Mucosa of descending colon (tissue), 3 donors: ENCODE measurements at regions not wholly inside any gene's neighbourhood (a gene's known extent, or its start where the extent isn't known, plus 50 kb on each side); places are given as distances from the start of the nearest gene placed in this dataset.

Source experiments
- ATAC-seq: fragments of 200-7000 bp; cut with Tn5 transposase; one replicate; pipeline ENCODE4 v1.9.1; 2020; ENCODE audit warnings: mild to moderate bottlenecking, moderate library complexity
- DNase-seq, 3 donors: peaks; one replicate each; pipeline ENCODE4 v3.0.0-alpha.2; 2020
- H3K36me3 ChIP-seq: fragments of 200-600 bp; one replicate; pipeline ENCODE4 v1.8.0; 2021; ENCODE audit warnings: low read depth, mild to moderate bottlenecking
- H3K4me1 ChIP-seq: fragments of 200-600 bp; one replicate; pipeline ENCODE4 v1.8.0; 2021; ENCODE audit warnings: low read depth, mild to moderate bottlenecking
- H3K4me3 ChIP-seq: fragments of 200-600 bp; one replicate; pipeline ENCODE4 v1.8.0; 2021; ENCODE audit warnings: mild to moderate bottlenecking
- H3K9me3 ChIP-seq: fragments of 200-600 bp; one replicate; pipeline ENCODE4 v1.8.0; 2021; ENCODE audit warnings: mild to moderate bottlenecking
- intact Hi-C, 2 donors: fragments of 100-400 bp; cut with DNase I in 1 of 2; cut with micrococcal nuclease in 1 of 2; formaldehyde crosslinking; loops; one replicate each; pipeline versions ENCODE4 v1.11.0 to v1.11.1; 2022; cut with DNase I, micrococcal nuclease
- TF ChIP-seq, protein P1 (sequence below): fragments of 200-600 bp; IDR thresholded peaks from one replicate; pipeline ENCODE4 v1.8.0; 2022; ENCODE audit warnings: antibody characterized with exemption, mild to moderate bottlenecking
- donor health status: DM: no; HTN: no; CAD: no; lungs with moderate emphysema.
- donor health status: DM: no; HTN: no; CAD: no.
- donor health status: DM: no; HTN: yes; CAD: no.

DNA sequence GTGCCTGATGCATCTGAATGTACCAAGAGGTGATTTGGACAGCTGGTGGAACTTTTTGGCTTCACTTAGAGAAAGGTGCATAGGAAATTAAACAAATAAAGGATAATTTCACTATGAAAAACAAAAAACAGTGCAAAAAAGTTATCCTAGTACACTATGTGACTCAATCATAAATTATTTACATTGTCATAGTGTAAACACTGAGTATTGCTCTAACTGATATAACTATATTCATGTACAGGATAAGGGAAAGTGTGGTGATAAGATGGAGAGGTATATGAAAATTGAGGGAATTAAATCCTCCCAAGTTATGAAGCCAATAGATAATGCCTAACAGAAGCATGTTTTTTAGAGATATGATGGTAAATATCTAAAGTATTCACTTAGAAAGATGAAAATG is 50.2 kb upstream of the CPNE4 start:
- ATAC-seq = no peak
- H3K4me3 ChIP-seq = no peak overlapping the region
- H3K36me3 ChIP-seq = no peaks in the 10 kb centered on the region
- TF ChIP-seq, protein P1, sequence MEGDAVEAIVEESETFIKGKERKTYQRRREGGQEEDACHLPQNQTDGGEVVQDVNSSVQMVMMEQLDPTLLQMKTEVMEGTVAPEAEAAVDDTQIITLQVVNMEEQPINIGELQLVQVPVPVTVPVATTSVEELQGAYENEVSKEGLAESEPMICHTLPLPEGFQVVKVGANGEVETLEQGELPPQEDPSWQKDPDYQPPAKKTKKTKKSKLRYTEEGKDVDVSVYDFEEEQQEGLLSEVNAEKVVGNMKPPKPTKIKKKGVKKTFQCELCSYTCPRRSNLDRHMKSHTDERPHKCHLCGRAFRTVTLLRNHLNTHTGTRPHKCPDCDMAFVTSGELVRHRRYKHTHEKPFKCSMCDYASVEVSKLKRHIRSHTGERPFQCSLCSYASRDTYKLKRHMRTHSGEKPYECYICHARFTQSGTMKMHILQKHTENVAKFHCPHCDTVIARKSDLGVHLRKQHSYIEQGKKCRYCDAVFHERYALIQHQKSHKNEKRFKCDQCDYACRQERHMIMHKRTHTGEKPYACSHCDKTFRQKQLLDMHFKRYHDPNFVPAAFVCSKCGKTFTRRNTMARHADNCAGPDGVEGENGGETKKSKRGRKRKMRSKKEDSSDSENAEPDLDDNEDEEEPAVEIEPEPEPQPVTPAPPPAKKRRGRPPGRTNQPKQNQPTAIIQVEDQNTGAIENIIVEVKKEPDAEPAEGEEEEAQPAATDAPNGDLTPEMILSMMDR = no peak
- no peak for DNase-seq
- no peaks in the 10 kb centered on the region for H3K4me1 ChIP-seq
- H3K9me3 ChIP-seq = no peaks in the 10 kb centered on the region
- intact Hi-C loops = no loop called here

DNA sequence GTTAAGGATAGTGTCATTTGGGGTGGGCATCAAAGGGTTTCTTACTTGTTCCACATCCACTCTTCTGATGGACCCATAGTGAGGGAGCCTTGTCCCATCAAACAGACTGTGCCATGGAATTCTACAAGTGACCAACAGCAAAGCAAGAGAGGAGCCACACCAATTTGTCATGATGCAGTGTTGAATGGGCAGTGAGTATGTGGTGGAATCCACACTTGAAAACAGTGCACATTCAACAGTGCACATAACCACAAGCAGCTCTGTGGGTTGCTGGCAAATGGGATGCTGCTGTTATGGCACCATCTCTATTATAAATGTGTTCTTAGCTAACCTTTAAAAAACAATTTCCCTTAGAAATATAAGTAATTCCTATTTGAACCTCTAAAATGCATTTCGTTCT is 52.5 kb upstream of the CPNE4 start:
- DNase-seq = no peak
- Histone ChIP-seq H3K9me3 (no peaks in the 10 kb centered on the region), H3K4me3 (no peak overlapping the region), H3K36me3 (no peaks in the 10 kb centered on the region), H3K4me1 (no peaks in the 10 kb centered on the region)
- no peak for ATAC-seq
- intact Hi-C loops = no loop called here
- TF ChIP-seq, protein P1 = no peak

DNA sequence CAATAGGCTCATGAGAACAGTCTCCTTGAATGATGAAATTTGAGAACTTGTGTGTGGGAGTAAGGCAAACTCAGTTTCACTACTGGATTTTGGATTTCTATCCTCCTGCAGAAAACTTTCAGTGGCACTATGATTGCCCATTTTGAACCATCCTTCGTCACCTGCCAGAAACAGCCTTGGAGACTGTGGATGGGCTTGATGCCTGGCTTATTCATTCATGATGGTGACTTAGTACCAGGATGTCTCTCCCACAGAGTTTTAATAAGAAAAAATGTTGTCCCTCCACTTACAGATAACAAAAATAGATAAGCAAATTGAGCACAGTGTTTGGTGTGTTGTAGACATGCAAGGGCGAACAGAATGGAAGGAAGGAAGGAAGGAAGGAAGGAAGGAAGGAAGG is 53.5 kb upstream of the CPNE4 start:
- Histone ChIP-seq H3K36me3 (no peaks in the 10 kb centered on the region), H3K4me3 (no peak overlapping the region), H3K9me3 (no peaks in the 10 kb centered on the region), H3K4me1 (no peaks in the 10 kb centered on the region)
- DNase-seq (no peak), ATAC-seq (no peak)
- intact Hi-C loops = no loop called here
- TF ChIP-seq, protein P1 = no peak

DNA sequence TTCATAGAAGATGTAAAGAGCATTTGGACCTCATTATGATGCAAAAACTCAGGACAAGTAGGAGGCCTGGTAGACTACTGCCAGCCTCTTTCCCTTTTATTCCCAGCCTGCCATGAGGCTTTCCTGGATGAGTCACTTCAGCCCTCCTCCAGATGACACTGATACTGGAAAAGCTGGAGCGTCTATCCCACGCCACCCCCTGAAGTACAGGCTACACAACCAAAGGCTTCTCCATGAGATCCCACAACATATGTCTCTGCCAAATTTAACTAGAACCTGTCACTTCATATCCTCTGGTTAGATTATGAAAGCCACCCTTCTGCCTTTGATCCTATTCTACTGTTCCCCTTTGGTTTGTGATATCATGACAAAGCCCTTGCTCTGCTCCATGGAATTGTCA is 56.1 kb upstream of the CPNE4 start:
- H3K4me3 ChIP-seq = no peak overlapping the region
- DNase-seq (no peak), ATAC-seq (no peak)
- intact Hi-C loops = no loop called here
- H3K9me3 ChIP-seq = no peaks in the 10 kb centered on the region
- H3K36me3 ChIP-seq = no peaks in the 10 kb centered on the region
- TF ChIP-seq, protein P1 = no peak
- H3K4me1 ChIP-seq = no peaks in the 10 kb centered on the region

DNA sequence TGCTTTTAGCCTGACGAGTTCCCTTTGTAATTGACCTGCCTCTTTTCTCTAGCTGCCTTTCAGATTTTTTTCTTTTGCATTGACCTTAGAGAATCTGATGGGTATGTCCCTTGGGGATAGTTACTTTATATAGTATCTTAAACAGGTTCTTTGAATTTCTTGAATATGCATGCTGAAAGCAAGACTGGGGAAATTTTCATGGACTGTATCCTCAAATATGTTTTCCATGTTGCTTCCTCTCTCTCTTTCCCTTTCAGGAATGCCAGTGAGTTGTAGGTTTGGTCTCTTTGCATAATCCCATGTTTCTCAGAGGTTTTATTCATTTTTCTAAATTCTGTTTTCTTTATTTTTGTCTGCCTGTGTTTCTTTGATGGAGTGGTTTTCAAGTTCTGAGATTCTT is 81.8 kb upstream of the CPNE4 start:
- TF ChIP-seq, protein P1 = no peak
- ATAC-seq (no peak), DNase-seq (no peak)
- Histone ChIP-seq H3K4me1 (no peaks in the 10 kb centered on the region), H3K4me3 (no peak overlapping the region), H3K9me3 (no peaks in the 10 kb centered on the region), H3K36me3 (no peaks in the 10 kb centered on the region)
- intact Hi-C loops = no loop called here

DNA sequence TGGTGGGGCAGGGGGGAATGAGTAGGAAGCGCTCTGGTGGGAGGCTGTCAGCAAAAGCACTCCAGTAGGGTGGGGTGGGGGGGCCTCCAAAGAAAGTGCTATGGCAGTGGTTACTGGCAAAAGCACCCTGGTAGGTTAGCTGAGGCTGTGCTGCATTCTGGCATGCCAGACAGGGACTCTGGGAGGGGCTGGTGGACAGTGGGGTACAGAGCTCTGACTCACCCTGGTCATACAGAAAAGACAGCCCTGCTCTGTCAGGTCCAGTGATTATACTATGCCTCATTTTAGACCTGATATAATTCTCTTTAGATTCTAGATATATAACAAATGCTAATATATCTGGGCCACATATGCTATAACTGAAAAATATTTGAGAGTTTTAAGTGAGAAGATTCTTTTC is 82.8 kb upstream of the CPNE4 start:
- H3K4me3 ChIP-seq = no peak overlapping the region
- intact Hi-C loops = no loop called here
- no peaks in the 10 kb centered on the region for H3K9me3 ChIP-seq
- TF ChIP-seq, protein P1 = no peak
- no peaks in the 10 kb centered on the region for H3K4me1 ChIP-seq
- no peak for DNase-seq
- no peak for ATAC-seq
- H3K36me3 ChIP-seq = no peaks in the 10 kb centered on the region
